Stimulated activated CD8-positive, alpha-beta memory T cell treated with anti-CD3 and anti-CD28 coated beads, Interleukin-15, amount 100 ng/mL, for 48 hours (primary cell): ENCODE measurements at regions not wholly inside any gene's neighbourhood (a gene's known extent, or its start where the extent isn't known, plus 50 kb on each side); places are given as distances from the start of the nearest gene placed in this dataset.
"Not testable (repeated sequence)": the region's sequence is repeated elsewhere in the genome, so short reads cannot be mapped to it uniquely, and the experiment has no call there.

Source experiments
- DNase-seq, 2 donors: peaks; one replicate each; pipeline ENCODE4 v3.0.0-alpha.2; 2020; ENCODE audit warnings: low read depth in 2 of 2

GRCh38 chrX:45400951-45401725 is 200.5 kb upstream of the DIPK2B start:
- not testable (repeated sequence) for DNase-seq

- DNase-seq, result no peak
Observed at GRCh38 chrX:45400027-45400779, 199.5 kb upstream of the DIPK2B start.

- no peak for DNase-seq
Observed at GRCh38 chrX:45385757-45386156, 185.1 kb upstream of the DIPK2B start.

- no peak for DNase-seq
Observed at GRCh38 chrX:45381841-45382240, 181.2 kb upstream of the DIPK2B start.

GRCh38 chrX:45381366-45381765 is 180.7 kb upstream of the DIPK2B start:
- no peak for DNase-seq

GRCh38 chrX:45379236-45379635 is 178.6 kb upstream of the DIPK2B start:
- DNase-seq, result no peak

GRCh38 chrX:45372151-45372550 is 171.5 kb upstream of the DIPK2B start:
- no peak for DNase-seq

GRCh38 chrX:45368705-45369104 is 168.0 kb upstream of the DIPK2B start:
- no peak for DNase-seq

- DNase-seq, result no peak
Observed at GRCh38 chrX:45363596-45363995, 162.9 kb upstream of the DIPK2B start.

GRCh38 chrX:45360571-45360970 is 159.9 kb upstream of the DIPK2B start:
- DNase-seq, result no peak

GRCh38 chrX:45358392-45358791 is 157.7 kb upstream of the DIPK2B start:
- no peak for DNase-seq

- no peak for DNase-seq
Observed at GRCh38 chrX:45353456-45353855, 152.8 kb upstream of the DIPK2B start.

- no peak for DNase-seq
Observed at GRCh38 chrX:45352611-45353010, 151.9 kb upstream of the DIPK2B start.

GRCh38 chrX:45351478-45351877 is 150.8 kb upstream of the DIPK2B start:
- DNase-seq, result no peak

GRCh38 chrX:45348296-45348695 is 147.6 kb upstream of the DIPK2B start:
- DNase-seq, result no peak

- no peak for DNase-seq
Observed at GRCh38 chrX:45347877-45348276, 147.2 kb upstream of the DIPK2B start.

- DNase-seq, result no peak
Observed at GRCh38 chrX:45344594-45344993, 143.9 kb upstream of the DIPK2B start.

- no peak for DNase-seq
Observed at GRCh38 chrX:45329217-45329616, 128.5 kb upstream of the DIPK2B start.

- DNase-seq, result no peak
Observed at GRCh38 chrX:45324941-45325340, 124.3 kb upstream of the DIPK2B start.

- DNase-seq, result no peak
Observed at GRCh38 chrX:45323387-45323786, 122.7 kb upstream of the DIPK2B start.

- DNase-seq, result no peak
Observed at GRCh38 chrX:45322820-45323219, 122.1 kb upstream of the DIPK2B start.

- DNase-seq, result no peak
Observed at GRCh38 chrX:45322382-45322781, 121.7 kb upstream of the DIPK2B start.

GRCh38 chrX:45320191-45320590 is 119.5 kb upstream of the DIPK2B start:
- no peak for DNase-seq
